Endodermal cell (in vitro differentiated cells): ENCODE measurements at regions not wholly inside any gene's neighbourhood (a gene's known extent, or its start where the extent isn't known, plus 50 kb on each side); places are given as distances from the start of the nearest gene placed in this dataset.

ENCODE experiments used
- DNase-seq: peaks from one replicate; pipeline ENCODE4 v3.0.0-alpha.2; 2017
- H3K27ac ChIP-seq: 2 replicates; pipeline ENCODE4 v1.5.1; 2013; ENCODE audit warnings: mild to moderate bottlenecking, low read depth, low read length, moderate library complexity
- H3K27me3 ChIP-seq: 2 replicates; pipeline ENCODE4 v1.6.1; 2013; ENCODE audit warnings: mild to moderate bottlenecking, low read length, moderate library complexity; ENCODE audit not compliant: insufficient read depth, control insufficient read depth, poor library complexity, severe bottlenecking
- H3K36me3 ChIP-seq: 2 replicates; pipeline ENCODE4 v1.7.0; 2013; ENCODE audit warnings: mild to moderate bottlenecking, low read length, moderate library complexity; ENCODE audit not compliant: control insufficient read depth, insufficient read depth
- H3K4me1 ChIP-seq: one replicate; pipeline ENCODE4 v1.7.0; 2013; ENCODE audit warnings: low read length; ENCODE audit not compliant: control insufficient read depth, insufficient read depth
- H3K4me3 ChIP-seq: 2 replicates; pipeline ENCODE4 v1.5.1; 2013; ENCODE audit warnings: mild to moderate bottlenecking, low read length, moderate library complexity
- H3K9ac ChIP-seq: 2 replicates; pipeline ENCODE4 v1.6.1; 2013; ENCODE audit warnings: mild to moderate bottlenecking, low read length, moderate library complexity; ENCODE audit not compliant: poor library complexity, severe bottlenecking; ENCODE audit errors: extremely low read depth
- H3K9me3 ChIP-seq: 2 replicates; pipeline ENCODE4 v1.6.1; 2013; ENCODE audit warnings: mild to moderate bottlenecking, low read length, moderate library complexity; ENCODE audit not compliant: control insufficient read depth
- H3K27ac Mint-ChIP-seq: 2 replicates; pipeline ENCODE4 v1.8.0; 2020; ENCODE audit warnings: mixed read lengths
- H3K27me3 Mint-ChIP-seq: 2 replicates; pipeline ENCODE4 v1.8.0; 2021; ENCODE audit warnings: mild to moderate bottlenecking, mixed read lengths; ENCODE audit not compliant: insufficient read depth
- H3K36me3 Mint-ChIP-seq: 2 replicates; pipeline ENCODE4 v1.8.0; 2020; ENCODE audit warnings: low read depth, mixed read lengths
- H3K4me1 Mint-ChIP-seq: 2 replicates; pipeline ENCODE4 v1.8.0; 2020; ENCODE audit warnings: mixed read lengths
- H3K4me3 Mint-ChIP-seq: 2 replicates; pipeline ENCODE4 v1.8.0; 2020; ENCODE audit warnings: mild to moderate bottlenecking, moderate library complexity, mixed read lengths
- H3K9me3 Mint-ChIP-seq: 2 replicates; pipeline ENCODE4 v1.8.0; 2020; ENCODE audit warnings: mild to moderate bottlenecking, mixed read lengths
- CTCF ChIP-seq: fragments of 200-600 bp; sonication (generic); conservative IDR thresholded peaks from 2 replicates; pipeline ENCODE4 v1.5.0; 2021; ENCODE audit warnings: antibody characterized with exemption, mild to moderate bottlenecking
- WGBS, 2 experiments: methylation state at CpG; one replicate each; pipeline versions ENCODE4 v1.1.5 to v1.1.7; 2013; ENCODE audit warnings: missing lambda C conversion rate in 2 of 2, mixed read lengths in 1 of 2; ENCODE audit not compliant: insufficient coverage in 1 of 2, insufficient read length in 1 of 2; 5-methylcytosine and 5-hydroxymethylcytosine counted together

- no peaks in the 10 kb centered on the region for H3K27me3 ChIP-seq
- DNase-seq: no peak
- H3K4me3 Mint-ChIP-seq: no peak overlapping the region
- H3K27me3 Mint-ChIP-seq: peaks cover 4% of the 10 kb centered on the region
- no peaks in the 10 kb centered on the region for H3K4me1 ChIP-seq
- no peaks in the 10 kb centered on the region for H3K36me3 ChIP-seq
- TF ChIP-seq CTCF: no peak
- 89 to 90% methylated on average over 1 of the region's 1 CpG for WGBS, 2 experiments
- no peak overlapping the region for H3K4me3 ChIP-seq
- H3K27ac Mint-ChIP-seq: no peak overlapping the region
- peaks cover 15% of the 10 kb centered on the region for H3K9me3 ChIP-seq
- no peak overlapping the region for H3K9ac ChIP-seq
- H3K9me3 Mint-ChIP-seq: peaks cover 33% of the 10 kb centered on the region
- H3K4me1 Mint-ChIP-seq: peaks cover 4% of the 10 kb centered on the region
- no peak overlapping the region for H3K27ac ChIP-seq
- H3K36me3 Mint-ChIP-seq: peaks cover 2% of the 10 kb centered on the region
These were observed 240.3 kb upstream of the IRX3 start for GRCh38 chr16:54526916-54527315.

- H3K4me1 Mint-ChIP-seq: peaks cover 4% of the 10 kb centered on the region
- no peak for DNase-seq
- H3K27ac Mint-ChIP-seq: no peak overlapping the region
- H3K4me1 ChIP-seq: no peaks in the 10 kb centered on the region
- H3K9ac ChIP-seq: no peak overlapping the region
- WGBS, 2 experiments: 91 to 100% methylated on average over 1 of the region's 1 CpG
- H3K4me3 ChIP-seq: no peak overlapping the region
- peaks cover 4% of the 10 kb centered on the region for H3K27me3 Mint-ChIP-seq
- no peak overlapping the region for H3K27ac ChIP-seq
- H3K9me3 ChIP-seq: peaks cover 15% of the 10 kb centered on the region
- H3K36me3 ChIP-seq: no peaks in the 10 kb centered on the region
- no peaks in the 10 kb centered on the region for H3K27me3 ChIP-seq
- H3K4me3 Mint-ChIP-seq: no peak overlapping the region
- H3K36me3 Mint-ChIP-seq: peaks cover 2% of the 10 kb centered on the region
- no peak for TF ChIP-seq CTCF
- peaks cover 29% of the 10 kb centered on the region for H3K9me3 Mint-ChIP-seq
These were observed 239.5 kb upstream of the IRX3 start for GRCh38 chr16:54526087-54526486.

GRCh38 chr16:54525104-54525503 is 238.5 kb upstream of the IRX3 start:
- no peak for TF ChIP-seq CTCF

More at GRCh38 chr16:54525104-54525503, 238.5 kb upstream of the IRX3 start:
- Mint-ChIP-seq H3K9me3 (peaks cover 29% of the 10 kb centered on the region), H3K36me3 (peaks cover 2% of the 10 kb centered on the region), H3K27ac (no peak overlapping the region), H3K4me1 (peaks cover 4% of the 10 kb centered on the region), H3K27me3 (peaks cover 4% of the 10 kb centered on the region), H3K4me3 (no peak overlapping the region)
- Histone ChIP-seq H3K4me3 (no peak overlapping the region), H3K27me3 (no peaks in the 10 kb centered on the region), H3K9ac (no peak overlapping the region), H3K36me3 (no peaks in the 10 kb centered on the region), H3K9me3 (peaks cover 15% of the 10 kb centered on the region), H3K4me1 (no peaks in the 10 kb centered on the region), H3K27ac (no peak overlapping the region)
- no peak for DNase-seq
- 94 to 95% methylated on average over 3 to 4 of the region's 4 CpGs for WGBS, 2 experiments
